GM12878 (cell line): ENCODE measurements at regions not wholly inside any gene's neighbourhood (a gene's known extent, or its start where the extent isn't known, plus 50 kb on each side); places are given as distances from the start of the nearest gene placed in this dataset.

Experiments
- EP300 ChIP-seq, 2 experiments: fragments of 150-350 bp in 1 of 2; IDR thresholded peaks; 2 replicates each; pipeline ENCODE4 v1.6.1; 2011 to 2012; ENCODE audit warnings: low read depth in 2 of 2, low read length in 2 of 2, borderline replicate concordance in 1 of 2, improper control_type of control experiment in 1 of 2, inconsistent platforms in 1 of 2; ENCODE audit not compliant: control insufficient read depth in 1 of 2
- NFYB ChIP-seq: IDR thresholded peaks from 2 replicates; pipeline ENCODE4 v1.6.1; 2011; ENCODE audit warnings: low read depth, mild to moderate bottlenecking, low read length, improper control_type of control experiment, moderate library complexity; ENCODE audit not compliant: insufficient read depth
- SP1 ChIP-seq: IDR thresholded peaks from one replicate; pipeline ENCODE4 v1.6.1; 2011; ENCODE audit warnings: low read depth, low read length
- SRF ChIP-seq, 2 experiments: IDR thresholded peaks; 2 replicates each; pipeline ENCODE4 v1.6.1; 2011; ENCODE audit warnings: low read depth in 2 of 2, low read length in 2 of 2, mild to moderate bottlenecking in 1 of 2, moderate library complexity in 1 of 2
- TF ChIP-seq, protein P1 (sequence below), 3 experiments: IDR thresholded peaks in 2 of 3; conservative IDR thresholded peaks in 1 of 3; 2 replicates each; pipeline ENCODE4 v1.5.1; 2011; ENCODE audit warnings: low read depth in 3 of 3, low read length in 3 of 3, mild to moderate bottlenecking in 3 of 3, control low read depth in 2 of 3, moderate library complexity in 2 of 3, inconsistent platforms in 1 of 3, mixed read lengths in 1 of 3; ENCODE audit not compliant: control insufficient read depth in 2 of 3, insufficient read depth in 1 of 3; ENCODE audit errors: extremely low read depth in 1 of 3

DNA sequence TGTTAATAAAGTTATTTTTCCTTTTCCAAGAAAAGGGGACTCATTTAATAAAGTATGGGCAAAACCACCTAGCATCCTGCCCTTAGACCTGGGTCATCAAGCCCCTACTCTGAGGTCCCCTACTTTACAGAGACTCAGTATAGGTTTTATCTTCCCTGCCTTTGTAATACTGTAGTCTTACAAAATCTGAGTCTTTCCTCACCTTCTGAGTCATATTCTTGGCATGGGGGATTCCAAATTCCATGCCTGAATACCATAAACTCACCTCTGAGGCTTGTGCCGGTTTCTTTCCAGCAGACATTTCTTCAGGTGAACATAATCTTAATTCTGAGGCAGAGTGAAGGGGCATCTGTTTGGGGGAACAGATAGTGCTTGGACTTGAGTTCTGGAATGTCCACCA is 282.5 kb downstream of the KCNA4 start:
- TF ChIP-seq, protein P1, sequence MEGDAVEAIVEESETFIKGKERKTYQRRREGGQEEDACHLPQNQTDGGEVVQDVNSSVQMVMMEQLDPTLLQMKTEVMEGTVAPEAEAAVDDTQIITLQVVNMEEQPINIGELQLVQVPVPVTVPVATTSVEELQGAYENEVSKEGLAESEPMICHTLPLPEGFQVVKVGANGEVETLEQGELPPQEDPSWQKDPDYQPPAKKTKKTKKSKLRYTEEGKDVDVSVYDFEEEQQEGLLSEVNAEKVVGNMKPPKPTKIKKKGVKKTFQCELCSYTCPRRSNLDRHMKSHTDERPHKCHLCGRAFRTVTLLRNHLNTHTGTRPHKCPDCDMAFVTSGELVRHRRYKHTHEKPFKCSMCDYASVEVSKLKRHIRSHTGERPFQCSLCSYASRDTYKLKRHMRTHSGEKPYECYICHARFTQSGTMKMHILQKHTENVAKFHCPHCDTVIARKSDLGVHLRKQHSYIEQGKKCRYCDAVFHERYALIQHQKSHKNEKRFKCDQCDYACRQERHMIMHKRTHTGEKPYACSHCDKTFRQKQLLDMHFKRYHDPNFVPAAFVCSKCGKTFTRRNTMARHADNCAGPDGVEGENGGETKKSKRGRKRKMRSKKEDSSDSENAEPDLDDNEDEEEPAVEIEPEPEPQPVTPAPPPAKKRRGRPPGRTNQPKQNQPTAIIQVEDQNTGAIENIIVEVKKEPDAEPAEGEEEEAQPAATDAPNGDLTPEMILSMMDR (IDR thresholded peaks at IDR 0.05 in 2 of 3, conservative IDR thresholded peaks at IDR 0.05 in 1 of 3; ENCODE audit: control insufficient read depth in 2 of 3, extremely low read depth in 1 of 3, insufficient read depth in 1 of 3, low read depth in 3 of 3, low read length in 3 of 3), result no peak
- TF ChIP-seq EP300 (IDR thresholded peaks at IDR 0.05; ENCODE audit: borderline replicate concordance in 1 of 2, control insufficient read depth in 1 of 2, low read depth in 2 of 2, low read length in 2 of 2), result no peak
- no peak for TF ChIP-seq SP1
- TF ChIP-seq SRF (IDR thresholded peaks at IDR 0.05; ENCODE audit: low read depth in 2 of 2, low read length in 2 of 2), result no peak
- TF ChIP-seq NFYB, result no peak
